H9 (cell line): ENCODE measurements at regions not wholly inside any gene's neighbourhood (a gene's known extent, or its start where the extent isn't known, plus 50 kb on each side); places are given as distances from the start of the nearest gene placed in this dataset.

Experiments used
- DNase-seq: peaks from one replicate; pipeline ENCODE4 v3.0.0-alpha.2; 2017
- H2AFZ ChIP-seq: one replicate; pipeline ENCODE4 v1.6.1; 2013; ENCODE audit warnings: mild to moderate bottlenecking, low read length, control low read depth, moderate library complexity
- H2AK5ac ChIP-seq: 2 replicates; pipeline ENCODE4 v1.6.1; 2013; ENCODE audit warnings: low read length, control low read depth, mixed read lengths; ENCODE audit not compliant: insufficient read length
- H2BK120ac ChIP-seq: one replicate; pipeline ENCODE4 v1.6.1; 2013; ENCODE audit warnings: low read depth, mild to moderate bottlenecking, low read length, control low read depth, inconsistent platforms; ENCODE audit not compliant: poor library complexity, severe bottlenecking
- H2BK12ac ChIP-seq: 2 replicates; pipeline ENCODE4 v1.6.1; 2013; ENCODE audit warnings: low read length, control low read depth, mixed read lengths, low read depth; ENCODE audit not compliant: insufficient read length
- H2BK15ac ChIP-seq: 2 replicates; pipeline ENCODE4 v1.6.1; 2013; ENCODE audit warnings: low read depth, low read length, control low read depth
- H2BK20ac ChIP-seq: one replicate; pipeline ENCODE4 v1.6.1; 2013; ENCODE audit warnings: low read depth, mild to moderate bottlenecking, low read length, control low read depth, inconsistent platforms; ENCODE audit not compliant: poor library complexity, severe bottlenecking
- H2BK5ac ChIP-seq: 2 replicates; pipeline ENCODE4 v1.6.1; 2013; ENCODE audit warnings: low read length, control low read depth, mixed read lengths; ENCODE audit not compliant: insufficient read length
- H3K14ac ChIP-seq: 2 replicates; pipeline ENCODE4 v1.6.1; 2013; ENCODE audit warnings: low read length, control low read depth; ENCODE audit not compliant: insufficient read depth
- H3K18ac ChIP-seq: 2 replicates; pipeline ENCODE4 v1.6.1; 2013; ENCODE audit warnings: low read depth, mild to moderate bottlenecking, mixed read lengths, low read length, control low read depth; ENCODE audit not compliant: insufficient read length
- H3K23ac ChIP-seq: 2 replicates; pipeline ENCODE4 v1.6.1; 2013; ENCODE audit warnings: low read length, control low read depth, mixed read lengths, low read depth; ENCODE audit not compliant: insufficient read length
- H3K23me2 ChIP-seq: 2 replicates; pipeline ENCODE4 v1.6.1; 2013; ENCODE audit warnings: low read depth, mild to moderate bottlenecking, mixed read lengths, low read length, control low read depth; ENCODE audit not compliant: insufficient read length, poor library complexity, severe bottlenecking
- H3K27ac ChIP-seq: 2 replicates; pipeline ENCODE4 v1.5.1; 2013; ENCODE audit warnings: low read length, control low read depth, mixed read lengths, low read depth; ENCODE audit not compliant: insufficient read length
- H3K27me3 ChIP-seq: 2 replicates; pipeline ENCODE4 v1.6.1; 2013; ENCODE audit warnings: low read length, control low read depth, inconsistent platforms; ENCODE audit not compliant: insufficient read depth
- H3K4ac ChIP-seq: 2 replicates; pipeline ENCODE4 v1.6.1; 2013; ENCODE audit warnings: low read depth, mild to moderate bottlenecking, control low read depth, inconsistent platforms, low read length, moderate library complexity
- H3K4me1 ChIP-seq: 2 replicates; pipeline ENCODE4 v1.6.1; 2013; ENCODE audit warnings: low read length, control low read depth, inconsistent platforms; ENCODE audit not compliant: insufficient read depth
- H3K4me2 ChIP-seq: 2 replicates; pipeline ENCODE4 v1.6.1; 2013; ENCODE audit warnings: low read length, control low read depth, mixed read lengths; ENCODE audit not compliant: insufficient read length, insufficient read depth
- H3K56ac ChIP-seq: 2 replicates; pipeline ENCODE4 v1.6.1; 2013; ENCODE audit warnings: low read depth, mild to moderate bottlenecking, mixed read lengths, low read length, control low read depth; ENCODE audit not compliant: insufficient read length
- H3K79me1 ChIP-seq: 2 replicates; pipeline ENCODE4 v1.6.1; 2013; ENCODE audit warnings: low read depth, mild to moderate bottlenecking, moderate library complexity, low read length, control low read depth, inconsistent platforms; ENCODE audit not compliant: insufficient read depth, poor library complexity, severe bottlenecking
- H3K79me2 ChIP-seq: 2 replicates; pipeline ENCODE4 v1.6.1; 2013; ENCODE audit warnings: low read length, control low read depth, inconsistent platforms; ENCODE audit not compliant: insufficient read depth
- H3K9ac ChIP-seq: 2 replicates; pipeline ENCODE4 v1.6.1; 2013; ENCODE audit warnings: low read length, control low read depth, mixed read lengths; ENCODE audit not compliant: insufficient read length; ENCODE audit errors: extremely low read depth
- H3K9me3 ChIP-seq: one replicate; pipeline ENCODE4 v1.6.1; 2013; ENCODE audit warnings: low read depth, low read length, inconsistent platforms; ENCODE audit not compliant: control insufficient read depth
- H3T11ph ChIP-seq: one replicate; pipeline ENCODE4 v1.6.1; 2013; ENCODE audit warnings: mild to moderate bottlenecking, low read length, control low read depth, inconsistent platforms
- H4K20me1 ChIP-seq: one replicate; pipeline ENCODE4 v1.6.1; 2013; ENCODE audit not compliant: control insufficient read depth, insufficient read length, insufficient read depth
- H4K5ac ChIP-seq: 2 replicates; pipeline ENCODE4 v1.6.1; 2013; ENCODE audit warnings: low read depth, mild to moderate bottlenecking, mixed read lengths, low read length, control low read depth; ENCODE audit not compliant: insufficient read length
- H4K8ac ChIP-seq: replicated peaks from 2 replicates; pipeline ENCODE4 v1.6.1; 2013; ENCODE audit warnings: low read length, control low read depth, mixed read lengths, low read depth; ENCODE audit not compliant: insufficient read length
- H4K91ac ChIP-seq: 2 replicates; pipeline ENCODE4 v1.6.1; 2013; ENCODE audit warnings: low read depth, mild to moderate bottlenecking, moderate library complexity, mixed read lengths, low read length, control low read depth; ENCODE audit not compliant: insufficient read length
- H3K27ac Mint-ChIP-seq, 3 experiments: 2 replicates in 2 of 3; 3 replicates in 1 of 3; pipeline ENCODE4 v1.8.0; 2020 to 2021; ENCODE audit warnings: mixed read lengths in 3 of 3, mild to moderate bottlenecking in 1 of 3, moderate library complexity in 1 of 3
- H3K27me3 Mint-ChIP-seq: 2 replicates; pipeline ENCODE4 v1.8.0; 2021; ENCODE audit warnings: low read depth, mild to moderate bottlenecking, moderate library complexity, mixed read lengths
- H3K36me3 Mint-ChIP-seq, 3 experiments: 2 replicates in 2 of 3; 3 replicates in 1 of 3; pipeline ENCODE4 v1.8.0; 2020 to 2021; ENCODE audit warnings: low read depth in 3 of 3, mixed read lengths in 3 of 3; ENCODE audit not compliant: insufficient read depth in 1 of 3
- H3K4me1 Mint-ChIP-seq, 2 experiments: 2 replicates each; pipeline ENCODE4 v1.8.0; 2020; ENCODE audit warnings: mixed read lengths in 2 of 2
- H3K4me3 Mint-ChIP-seq, 2 experiments: 2 replicates in 1 of 2; 3 replicates in 1 of 2; pipeline ENCODE4 v1.8.0; 2020 to 2021; ENCODE audit warnings: mild to moderate bottlenecking in 2 of 2, mixed read lengths in 2 of 2, moderate library complexity in 1 of 2
- H3K9me3 Mint-ChIP-seq, 2 experiments: 2 replicates in 1 of 2; 3 replicates in 1 of 2; pipeline ENCODE4 v1.8.0; 2020; ENCODE audit warnings: mild to moderate bottlenecking in 2 of 2, mixed read lengths in 2 of 2, moderate library complexity in 1 of 2
- CTCF ChIP-seq: fragments of 200-600 bp; sonication (generic); conservative IDR thresholded peaks from 3 replicates; pipeline ENCODE4 v1.8.0; 2021; ENCODE audit warnings: antibody characterized with exemption, mild to moderate bottlenecking
- WGBS: extraction: QIAGEN DNeasy Blood & Tissue Kit; methylation state at CpG from one replicate; pipeline ENCODE4 v1.1.7; 2013; ENCODE audit warnings: missing lambda C conversion rate, low lambda C conversion rate, mixed read lengths; ENCODE audit not compliant: insufficient read length; ENCODE audit errors: extremely low coverage; 5-methylcytosine and 5-hydroxymethylcytosine counted together

GRCh38 chr10:55232553-55232952, 431.5 kb upstream of the PCDH15 start:
- H3T11ph ChIP-seq = no peak overlapping the region
- Mint-ChIP-seq H3K36me3 (no peaks in the 10 kb centered on the region), H3K27ac (no peak overlapping the region), H3K9me3 (no peaks in the 10 kb centered on the region), H3K27me3 (no peaks in the 10 kb centered on the region), H3K4me1 (peaks cover 0 to 5% of the 10 kb centered on the region in 2 experiments; a peak in 2 of 4 replicates), H3K4me3 (no peak overlapping the region)
- no peak overlapping the region for H4K8ac ChIP-seq
- no peak overlapping the region for H2BK20ac ChIP-seq
- H2BK15ac ChIP-seq = no peak overlapping the region
- H2AFZ ChIP-seq = no peak overlapping the region
- no CpG with 5 or more reads among the region's 1 CpG for WGBS
- H3K23me2 ChIP-seq = no peaks in the 10 kb centered on the region
- no peaks in the 10 kb centered on the region for H3K4me1 ChIP-seq
- no peak for TF ChIP-seq CTCF
- no peak overlapping the region for H2BK12ac ChIP-seq
- no peak for DNase-seq
- no peak overlapping the region for H2BK120ac ChIP-seq
- no peak overlapping the region for H3K9ac ChIP-seq
- H3K9me3 ChIP-seq = no peaks in the 10 kb centered on the region
- H4K20me1 ChIP-seq = no peaks in the 10 kb centered on the region
- no peak overlapping the region for H4K5ac ChIP-seq
- H3K79me2 ChIP-seq = no peaks in the 10 kb centered on the region
- no peak overlapping the region for H3K56ac ChIP-seq
- no peak overlapping the region for H4K91ac ChIP-seq
- no peak overlapping the region for H2AK5ac ChIP-seq
- H3K27me3 ChIP-seq = no peaks in the 10 kb centered on the region
- H3K18ac ChIP-seq = no peak overlapping the region
- H2BK5ac ChIP-seq = no peak overlapping the region
- H3K4ac ChIP-seq = no peak overlapping the region
- H3K23ac ChIP-seq = no peak overlapping the region
- no peak overlapping the region for H3K27ac ChIP-seq
- no peak overlapping the region for H3K4me2 ChIP-seq
- H3K14ac ChIP-seq = no peak overlapping the region
- no peaks in the 10 kb centered on the region for H3K79me1 ChIP-seq
